ENCODE measurements at regions not wholly inside any gene's neighbourhood (a gene's known extent, or its start where the extent isn't known, plus 50 kb on each side); places are given as distances from the start of the nearest gene placed in this dataset.

DNA sequence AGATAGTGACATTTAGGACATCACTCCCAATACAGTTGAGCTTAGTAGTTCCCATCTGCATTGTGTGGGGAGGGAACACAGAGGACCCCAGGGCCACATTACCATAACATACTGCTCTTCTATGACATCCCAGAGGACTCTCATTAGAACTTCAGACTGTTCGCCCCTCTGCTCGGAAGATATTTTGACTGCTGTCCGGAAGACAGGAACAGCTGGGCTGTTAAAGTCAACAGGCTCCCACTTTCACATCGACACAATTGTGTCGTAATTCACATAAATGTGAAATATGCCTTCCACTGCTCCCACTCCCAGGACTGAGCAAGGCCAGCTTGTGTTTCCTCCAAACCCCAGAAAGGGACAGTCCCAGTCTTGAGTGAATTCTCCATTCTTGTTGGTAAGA, 158.4 kb downstream of the SEC16B start:
- no peak for TF ChIP-seq SMC3 (conservative IDR thresholded peaks at IDR 0.05; ENCODE audit: poor library complexity)
- no peak for TF ChIP-seq MXI1 (conservative IDR thresholded peaks at IDR 0.05; ENCODE audit: poor library complexity, severe bottlenecking)
- TF ChIP-seq EP300 (conservative IDR thresholded peaks at IDR 0.05; ENCODE audit: poor library complexity, severe bottlenecking) = no peak
